OCI-LY7 (cell line): ENCODE measurements at regions not wholly inside any gene's neighbourhood (a gene's known extent, or its start where the extent isn't known, plus 50 kb on each side); places are given as distances from the start of the nearest gene placed in this dataset.

Source experiments
- BruUV-seq: library from RNA; stranded (reverse); fragments of 400-500 nt; replicated peaks from 2 replicates; lab custom pipeline; 2021; lab: Mats Ljungman, UMichigan
- CTCF ChIA-PET: fragments of 300-600 bp; sonication (Branson Sonifier 250); formaldehyde crosslinking; loops from one replicate; lab custom pipeline; 2022; ENCODE audit warnings: antibody characterized with exemption; ENCODE audit not compliant: unreplicated experiment; lab: Charles Lee
- POLR2A ChIA-PET: fragments of 300-600 bp; sonication (Branson Sonifier 250); formaldehyde crosslinking; loops from one replicate; lab custom pipeline; 2022; ENCODE audit warnings: antibody characterized with exemption; lab: Charles Lee
- DNase-seq: peaks from one replicate; pipeline ENCODE4 v3.0.0-alpha.2; 2015; ENCODE audit warnings: low spot score
- H2AFZ ChIP-seq: fragments of 200-600 bp; sonication (generic), shearing (Covaris generic); 2 replicates; pipeline ENCODE4 v1.6.1; 2014; ENCODE audit warnings: mild to moderate bottlenecking, antibody characterized with exemption, low read length, moderate library complexity
- H3K27ac ChIP-seq: fragments of 200-600 bp; sonication (generic); 2 replicates; pipeline ENCODE4 v1.5.1; 2014; ENCODE audit warnings: mixed run types, low read depth, mild to moderate bottlenecking, moderate library complexity, low read length, inconsistent platforms; ENCODE audit not compliant: poor library complexity, severe bottlenecking
- H3K36me3 ChIP-seq: fragments of 200-600 bp; sonication (generic); 2 replicates; pipeline ENCODE4 v1.6.1; 2014; ENCODE audit warnings: mild to moderate bottlenecking, antibody characterized with exemption, low read length, moderate library complexity, mixed read lengths; ENCODE audit not compliant: insufficient read depth
- H3K4me1 ChIP-seq: fragments of 200-600 bp; sonication (generic); 2 replicates; pipeline ENCODE4 v1.5.1; 2014; ENCODE audit warnings: mild to moderate bottlenecking, low read length; ENCODE audit not compliant: insufficient read depth, poor library complexity, severe bottlenecking
- H3K4me2 ChIP-seq: fragments of 200-600 bp; sonication (generic); 2 replicates; pipeline ENCODE4 v1.6.1; 2014; ENCODE audit warnings: mild to moderate bottlenecking, low read length
- H3K4me3 ChIP-seq: fragments of 200-600 bp; sonication (generic); 2 replicates; pipeline ENCODE4 v1.5.1; 2014; ENCODE audit warnings: mild to moderate bottlenecking, low read depth, low read length; ENCODE audit not compliant: poor library complexity, severe bottlenecking
- H3K79me2 ChIP-seq: fragments of 200-600 bp; sonication (generic); 2 replicates; pipeline ENCODE4 v1.6.1; 2016; ENCODE audit warnings: low read depth, mild to moderate bottlenecking, low read length, moderate library complexity, mixed read lengths; ENCODE audit not compliant: insufficient read depth
- H3K9me2 ChIP-seq: fragments of 200-600 bp; sonication (generic); 2 replicates; pipeline ENCODE4 v1.6.1; 2016; ENCODE audit warnings: mild to moderate bottlenecking, low read length, mixed read lengths; ENCODE audit not compliant: insufficient read depth
- H3K9me3 ChIP-seq: fragments of 200-600 bp; sonication (generic); 2 replicates; pipeline ENCODE4 v1.6.1; 2014; ENCODE audit warnings: mild to moderate bottlenecking, mixed run types, low read length, mixed read lengths
- H4K20me1 ChIP-seq: fragments of 200-600 bp; sonication (generic); 2 replicates; pipeline ENCODE4 v1.6.1; 2014; ENCODE audit warnings: mild to moderate bottlenecking, antibody characterized with exemption, low read length, moderate library complexity, mixed read lengths; ENCODE audit not compliant: insufficient read depth
- CTCF ChIP-seq: fragments of 200-600 bp; sonication (generic); conservative IDR thresholded peaks from 2 replicates; pipeline ENCODE4 v1.5.1; 2014; ENCODE audit warnings: mild to moderate bottlenecking, antibody characterized with exemption, low read length, moderate library complexity, mixed read lengths
- EZH2phosphoT487 ChIP-seq: fragments of 200-600 bp; sonication (generic); IDR thresholded peaks from 2 replicates; pipeline ENCODE4 v1.6.1; 2018; ENCODE audit warnings: low read depth, borderline replicate concordance, mild to moderate bottlenecking, mixed run types, antibody characterized with exemption, low read length, moderate library complexity, mixed read lengths
- intact Hi-C: fragments of 100-400 bp; cut with micrococcal nuclease; formaldehyde crosslinking; loops from one replicate; pipeline ENCODE4 v1.10.0; 2022; ENCODE audit not compliant: unreplicated experiment

GRCh38 chr5:169512385-169512784, 71.2 kb upstream of the SPDL1 start:
- Histone ChIP-seq H3K9me2 (no peaks in the 10 kb centered on the region), H2AFZ (no peak overlapping the region), H3K9me3 (no peaks in the 10 kb centered on the region), H3K79me2 (no peaks in the 10 kb centered on the region), H3K36me3 (no peaks in the 10 kb centered on the region), H3K4me2 (no peak overlapping the region), H4K20me1 (no peaks in the 10 kb centered on the region), H3K4me1 (no peaks in the 10 kb centered on the region), H3K4me3 (no peak overlapping the region), H3K27ac (no peak overlapping the region)
- no peak for TF ChIP-seq EZH2phosphoT487
- TF ChIP-seq CTCF, result no peak
- DNase-seq, result no peak
- intact Hi-C loops, result no loop called here
- BruUV-seq, result no TSS peak
- ChIA-PET CTCF (no interaction called here), POLR2A (no interaction called here)

- intact Hi-C loops, result no loop called here
- no peaks in the 10 kb centered on the region for H3K9me2 ChIP-seq
- no peak overlapping the region for H3K27ac ChIP-seq
- CTCF ChIA-PET, result no interaction called here
- TF ChIP-seq CTCF (0 out of 2 replicates have a peak, but pooled peaks have one; percentile 12), EZH2phosphoT487 (no peak)
- DNase-seq, result no peak
- POLR2A ChIA-PET, result no interaction called here
- no peaks in the 10 kb centered on the region for H3K9me3 ChIP-seq
- H2AFZ ChIP-seq, result no peak overlapping the region
- H3K79me2 ChIP-seq, result no peaks in the 10 kb centered on the region
- no peaks in the 10 kb centered on the region for H3K4me1 ChIP-seq
- no TSS peak for BruUV-seq
- H3K36me3 ChIP-seq, result no peaks in the 10 kb centered on the region
- H3K4me3 ChIP-seq, result no peak overlapping the region
- no peak overlapping the region for H3K4me2 ChIP-seq
- no peaks in the 10 kb centered on the region for H4K20me1 ChIP-seq
Observed at GRCh38 chr5:169511708-169512107, 71.9 kb upstream of the SPDL1 start.

- Histone ChIP-seq H3K27ac (no peak overlapping the region), H3K4me2 (no peak overlapping the region), H3K4me1 (no peaks in the 10 kb centered on the region), H4K20me1 (no peaks in the 10 kb centered on the region), H3K4me3 (no peak overlapping the region), H3K9me3 (no peaks in the 10 kb centered on the region), H3K9me2 (no peaks in the 10 kb centered on the region), H2AFZ (no peak overlapping the region), H3K79me2 (no peaks in the 10 kb centered on the region), H3K36me3 (no peaks in the 10 kb centered on the region)
- ChIA-PET CTCF (no interaction called here), POLR2A (no interaction called here)
- no TSS peak for BruUV-seq
- no peak for DNase-seq
- intact Hi-C loops, result no loop called here
- TF ChIP-seq CTCF, result no peak
- TF ChIP-seq EZH2phosphoT487, result no peak
Observed at GRCh38 chr5:169507051-169507450, 76.5 kb upstream of the SPDL1 start.
